PC-3 (cell line): ENCODE measurements at regions not wholly inside any gene's neighbourhood (a gene's known extent, or its start where the extent isn't known, plus 50 kb on each side); places are given as distances from the start of the nearest gene placed in this dataset.

Source experiments
- ATAC-seq: fragments of 200-7000 bp; cut with Tn5 transposase; 2 replicates; pipeline ENCODE4 v1.9.1; 2020; ENCODE audit warnings: mild to moderate bottlenecking, moderate library complexity
- BruUV-seq: library from RNA; stranded (reverse); fragments of 400-500 nt; replicated peaks from 2 replicates; lab custom pipeline; 2021; lab: Mats Ljungman, UMichigan
- CTCF ChIA-PET: fragments of 300-600 bp; sonication (Branson Sonifier 250); formaldehyde crosslinking; loops from one replicate; lab custom pipeline; 2022; ENCODE audit warnings: antibody characterized with exemption; lab: Charles Lee
- POLR2A ChIA-PET: fragments of 300-600 bp; sonication (Branson Sonifier 250); formaldehyde crosslinking; loops from one replicate; lab custom pipeline; 2022; ENCODE audit warnings: antibody characterized with exemption; ENCODE audit not compliant: unreplicated experiment; lab: Charles Lee
- DNase-seq: peaks from one replicate; pipeline ENCODE4 v3.0.0-alpha.2; 2015
- H2AFZ ChIP-seq: fragments of 300-600 bp; sonication (generic); 2 replicates; pipeline ENCODE4 v1.6.0; 2016; ENCODE audit warnings: antibody characterized with exemption, low read length
- H3F3A ChIP-seq: fragments of 300-600 bp; sonication (generic); one replicate; pipeline ENCODE4 v1.6.0; 2017; ENCODE audit warnings: antibody characterized with exemption, low read length, control low read depth, mild to moderate bottlenecking; ENCODE audit not compliant: unreplicated experiment
- H3K27ac ChIP-seq: fragments of 300-600 bp; sonication (generic); 2 replicates; pipeline ENCODE4 v1.5.1; 2016; ENCODE audit warnings: mild to moderate bottlenecking, low read length
- H3K27me3 ChIP-seq: fragments of 300-600 bp; sonication (generic); 2 replicates; pipeline ENCODE4 v1.6.1; 2016; ENCODE audit warnings: low read length, mixed read lengths
- H3K36me3 ChIP-seq: fragments of 300-600 bp; sonication (generic); 2 replicates; pipeline ENCODE4 v1.6.1; 2016; ENCODE audit warnings: low read depth, mixed run types, low read length, mixed read lengths
- H3K4me1 ChIP-seq: fragments of 300-600 bp; sonication (generic); 2 replicates; pipeline ENCODE4 v1.5.1; 2016; ENCODE audit warnings: low read length; ENCODE audit not compliant: insufficient read depth
- H3K4me2 ChIP-seq: fragments of 300-600 bp; sonication (generic); 2 replicates; pipeline ENCODE4 v1.6.0; 2016; ENCODE audit warnings: low read length
- H3K4me3 ChIP-seq: fragments of 300-600 bp; sonication (generic); 2 replicates; pipeline ENCODE4 v1.5.1; 2016; ENCODE audit warnings: mild to moderate bottlenecking, low read length, mixed read lengths
- H3K79me2 ChIP-seq: fragments of 300-600 bp; sonication (generic); 2 replicates; pipeline ENCODE4 v1.6.1; 2017; ENCODE audit warnings: low read length, mixed read lengths
- H3K9ac ChIP-seq: fragments of 300-600 bp; sonication (generic); 2 replicates; pipeline ENCODE4 v1.6.0; 2016; ENCODE audit warnings: mild to moderate bottlenecking, low read length
- H3K9me2 ChIP-seq: fragments of 300-600 bp; sonication (generic); replicated peaks from 2 replicates; pipeline ENCODE4 v1.6.1; 2016; ENCODE audit warnings: mixed run types, low read length, mixed read lengths
- H3K9me3 ChIP-seq: fragments of 300-600 bp; sonication (generic); 2 replicates; pipeline ENCODE4 v1.6.1; 2016; ENCODE audit warnings: low read length, mixed read lengths
- H4K20me1 ChIP-seq: fragments of 300-600 bp; sonication (generic); 2 replicates; pipeline ENCODE4 v1.6.1; 2016; ENCODE audit warnings: low read length, mixed read lengths
- EZH2 ChIP-seq: fragments of 300-600 bp; sonication (generic); IDR thresholded peaks from one replicate; pipeline ENCODE4 v1.6.1; 2017; ENCODE audit warnings: antibody characterized with exemption, mild to moderate bottlenecking, low read length; ENCODE audit not compliant: unreplicated experiment
- EZH2phosphoT487 ChIP-seq: fragments of 300-600 bp; sonication (generic); IDR thresholded peaks from 2 replicates; pipeline ENCODE4 v1.6.1; 2018; ENCODE audit warnings: mild to moderate bottlenecking, antibody characterized with exemption, low read length, borderline replicate concordance
- intact Hi-C: fragments of 100-400 bp; cut with micrococcal nuclease; formaldehyde crosslinking; loops from 2 replicates; pipeline ENCODE4 v1.9.0; 2023
- TF ChIP-seq, protein P1 (sequence below): fragments of 300-600 bp; sonication (generic); conservative IDR thresholded peaks from 2 replicates; pipeline ENCODE4 v1.5.1; 2017; ENCODE audit warnings: antibody characterized with exemption, low read depth, mild to moderate bottlenecking, low read length

- Histone ChIP-seq H3K9ac (no peak overlapping the region), H3K36me3 (no peaks in the 10 kb centered on the region), H3K9me2 (no peaks in the 10 kb centered on the region), H3K4me1 (no peaks in the 10 kb centered on the region), H3K27me3 (no peaks in the 10 kb centered on the region), H3K4me3 (no peak overlapping the region), H2AFZ (no peak overlapping the region), H3K79me2 (no peaks in the 10 kb centered on the region), H4K20me1 (no peaks in the 10 kb centered on the region), H3F3A (no peaks in the 10 kb centered on the region), H3K9me3 (no peaks in the 10 kb centered on the region), H3K4me2 (no peak overlapping the region), H3K27ac (no peak overlapping the region)
- DNase-seq (no peak), ATAC-seq (no peak)
- intact Hi-C loops, result no loop called here
- ChIA-PET CTCF (no interaction called here), POLR2A (no interaction called here)
- TF ChIP-seq EZH2 (no peak), EZH2phosphoT487 (no peak)
- TF ChIP-seq, protein P1, sequence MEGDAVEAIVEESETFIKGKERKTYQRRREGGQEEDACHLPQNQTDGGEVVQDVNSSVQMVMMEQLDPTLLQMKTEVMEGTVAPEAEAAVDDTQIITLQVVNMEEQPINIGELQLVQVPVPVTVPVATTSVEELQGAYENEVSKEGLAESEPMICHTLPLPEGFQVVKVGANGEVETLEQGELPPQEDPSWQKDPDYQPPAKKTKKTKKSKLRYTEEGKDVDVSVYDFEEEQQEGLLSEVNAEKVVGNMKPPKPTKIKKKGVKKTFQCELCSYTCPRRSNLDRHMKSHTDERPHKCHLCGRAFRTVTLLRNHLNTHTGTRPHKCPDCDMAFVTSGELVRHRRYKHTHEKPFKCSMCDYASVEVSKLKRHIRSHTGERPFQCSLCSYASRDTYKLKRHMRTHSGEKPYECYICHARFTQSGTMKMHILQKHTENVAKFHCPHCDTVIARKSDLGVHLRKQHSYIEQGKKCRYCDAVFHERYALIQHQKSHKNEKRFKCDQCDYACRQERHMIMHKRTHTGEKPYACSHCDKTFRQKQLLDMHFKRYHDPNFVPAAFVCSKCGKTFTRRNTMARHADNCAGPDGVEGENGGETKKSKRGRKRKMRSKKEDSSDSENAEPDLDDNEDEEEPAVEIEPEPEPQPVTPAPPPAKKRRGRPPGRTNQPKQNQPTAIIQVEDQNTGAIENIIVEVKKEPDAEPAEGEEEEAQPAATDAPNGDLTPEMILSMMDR, result no peak
- no TSS peak for BruUV-seq
Observed at GRCh38 chr2:67856866-67857265, 205.9 kb downstream of the C1D start.

DNA sequence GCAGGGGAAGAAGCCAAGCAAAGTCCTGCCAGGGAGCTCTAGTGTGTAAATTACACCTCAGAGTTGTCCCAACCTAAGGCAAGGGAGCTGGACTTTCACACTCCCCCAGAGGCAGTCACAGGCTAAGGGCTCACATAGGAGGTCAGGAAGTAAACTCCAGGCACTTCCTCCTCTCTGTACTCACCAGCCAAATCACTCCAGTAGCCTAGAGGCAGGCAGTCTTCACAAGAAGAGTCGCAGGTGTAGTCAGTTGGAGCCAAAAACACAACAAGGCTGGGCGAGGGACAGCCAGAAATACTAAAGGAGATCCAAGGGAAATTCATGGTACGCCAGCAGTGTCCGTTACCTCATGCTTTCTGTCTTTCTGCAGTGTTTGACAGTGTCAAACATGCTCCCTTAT lies 205.0 kb downstream of the C1D start:
- no peak for DNase-seq
- no peaks in the 10 kb centered on the region for H3K36me3 ChIP-seq
- no peaks in the 10 kb centered on the region for H3K9me2 ChIP-seq
- CTCF ChIA-PET, result no interaction called here
- intact Hi-C loops, result no loop called here
- TF ChIP-seq, protein P1, result no peak
- TF ChIP-seq EZH2phosphoT487 (no peak), EZH2 (no peak)
- no peak overlapping the region for H3K4me3 ChIP-seq
- H3K4me2 ChIP-seq, result no peak overlapping the region
- H2AFZ ChIP-seq, result no peak overlapping the region
- no peak for ATAC-seq
- no peaks in the 10 kb centered on the region for H4K20me1 ChIP-seq
- no TSS peak for BruUV-seq
- H3K79me2 ChIP-seq, result no peaks in the 10 kb centered on the region
- H3K27me3 ChIP-seq, result no peaks in the 10 kb centered on the region
- no peaks in the 10 kb centered on the region for H3K9me3 ChIP-seq
- no peaks in the 10 kb centered on the region for H3K4me1 ChIP-seq
- H3F3A ChIP-seq, result no peaks in the 10 kb centered on the region
- H3K9ac ChIP-seq, result no peak overlapping the region
- H3K27ac ChIP-seq, result no peak overlapping the region
- POLR2A ChIA-PET, result no interaction called here

- ATAC-seq, result no peak
- H3K79me2 ChIP-seq, result no peaks in the 10 kb centered on the region
- H3K27me3 ChIP-seq, result no peaks in the 10 kb centered on the region
- no peaks in the 10 kb centered on the region for H3K9me2 ChIP-seq
- H3F3A ChIP-seq, result no peaks in the 10 kb centered on the region
- TF ChIP-seq EZH2phosphoT487, result no peak
- TF ChIP-seq, protein P1, result no peak
- no peak for TF ChIP-seq EZH2
- intact Hi-C loops, result no loop called here
- no peak overlapping the region for H3K9ac ChIP-seq
- no peaks in the 10 kb centered on the region for H3K4me1 ChIP-seq
- H3K36me3 ChIP-seq, result no peaks in the 10 kb centered on the region
- H3K4me3 ChIP-seq, result no peak overlapping the region
- no peak for DNase-seq
- H3K4me2 ChIP-seq, result no peak overlapping the region
- ChIA-PET CTCF (no interaction called here), POLR2A (no interaction called here)
- no peaks in the 10 kb centered on the region for H3K9me3 ChIP-seq
- BruUV-seq, result no TSS peak
- no peak overlapping the region for H3K27ac ChIP-seq
- H2AFZ ChIP-seq, result no peak overlapping the region
- no peaks in the 10 kb centered on the region for H4K20me1 ChIP-seq
Observed at GRCh38 chr2:67858886-67859285, 203.9 kb downstream of the C1D start.
